Right cardiac atrium (tissue), 5 donors: ENCODE measurements at regions not wholly inside any gene's neighbourhood (a gene's known extent, or its start where the extent isn't known, plus 50 kb on each side); places are given as distances from the start of the nearest gene placed in this dataset.

Experiments used
- ATAC-seq, 2 donors: fragments of 200-7000 bp; cut with Tn5 transposase; one replicate each; pipeline versions ENCODE4 v1.8.0 to v1.9.1; 2020; ENCODE audit warnings: moderate library complexity in 2 of 2, mild to moderate bottlenecking in 1 of 2
- DNase-seq, 3 donors: peaks; one replicate each; pipeline ENCODE4 v3.0.0-alpha.2; 2020
- H3K27ac ChIP-seq: one replicate; pipeline ENCODE4 v1.5.1; 2013; ENCODE audit warnings: mild to moderate bottlenecking, low read length, control low read depth, moderate library complexity
- H3K27me3 ChIP-seq: one replicate; pipeline ENCODE4 v1.6.1; 2013; ENCODE audit not compliant: control insufficient read depth, insufficient read depth
- H3K4me1 ChIP-seq: one replicate; pipeline ENCODE4 v1.6.1; 2013; ENCODE audit warnings: low read length; ENCODE audit not compliant: control insufficient read depth, insufficient read depth
- H3K4me3 ChIP-seq: one replicate; pipeline ENCODE4 v1.5.1; 2013; ENCODE audit warnings: low read length, control low read depth
- H3K9me3 ChIP-seq: one replicate; pipeline ENCODE4 v1.6.1; 2013; ENCODE audit warnings: low read length; ENCODE audit not compliant: control insufficient read depth
- WGBS: extraction: QIAGEN DNeasy Blood & Tissue Kit; methylation state at CpG from one replicate; pipeline ENCODE4 v1.1.7; 2013; 5-methylcytosine and 5-hydroxymethylcytosine counted together
- intact Hi-C, 4 donors: fragments of 100-400 bp; cut with DNase I; formaldehyde crosslinking; loops; one replicate each; pipeline versions ENCODE4 v1.11.0 to v1.14.0; 2022 to 2023
- donor health status: healthy with polysubstance abuse.
- donor health status: DM: no; HTN: yes; CAD: no.
- donor health status: DM: no; HTN: no; CAD: no.
- donor health status: DM: no; HTN: yes; CAD: no; lungs with severe emphysema.
- donor health status: DM: yes; HTN: yes; CAD: no.

DNA sequence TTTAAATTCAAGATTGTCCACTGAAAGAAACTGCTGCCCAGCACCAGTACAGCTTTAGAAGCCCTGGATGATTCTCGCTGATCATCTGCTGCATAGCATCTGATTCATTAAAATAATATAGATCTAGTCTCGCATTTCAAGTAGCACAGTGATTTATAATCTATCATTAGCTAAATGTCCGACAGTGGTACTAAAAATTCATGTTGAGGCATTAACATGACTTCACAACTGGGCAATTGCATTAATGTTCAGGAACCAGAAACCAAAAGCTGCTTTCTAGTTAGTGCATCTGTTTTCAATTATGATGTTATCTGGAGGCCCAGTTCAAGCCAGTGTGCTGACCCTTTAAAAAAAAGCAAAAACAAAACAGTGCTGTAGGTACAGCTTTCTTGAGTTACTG lies 1987.2 kb upstream of the SEL1L start:
- intact Hi-C loops: no loop called here
- ATAC-seq (no peak), DNase-seq (no peak)
- Histone ChIP-seq H3K27me3 (no peaks in the 10 kb centered on the region), H3K27ac (no peak overlapping the region), H3K4me1 (no peaks in the 10 kb centered on the region), H3K9me3 (no peaks in the 10 kb centered on the region), H3K4me3 (no peak overlapping the region)
- WGBS: 71% methylated on average over 3 of the region's 3 CpGs

DNA sequence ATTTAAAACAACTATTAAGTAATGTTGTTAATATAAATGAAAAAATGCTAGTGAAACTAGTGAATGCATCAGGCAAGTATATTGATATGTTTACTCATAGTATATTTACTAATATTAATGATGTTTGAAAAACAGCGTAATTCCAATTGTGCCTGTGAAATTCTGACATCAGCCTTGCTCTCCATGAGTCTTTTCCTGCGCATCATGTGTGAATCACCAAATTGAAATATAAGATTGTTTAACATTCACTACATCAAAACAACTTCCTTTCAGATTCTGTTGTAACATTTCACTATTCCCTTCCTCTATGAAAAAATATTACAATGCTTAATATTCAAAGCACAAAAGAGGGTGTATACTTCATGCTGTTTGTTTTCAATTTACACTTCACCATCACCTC lies 1995.9 kb upstream of the SEL1L start:
- no peak overlapping the region for H3K27ac ChIP-seq
- WGBS: 95% methylated on average over 2 of the region's 2 CpGs
- intact Hi-C loops: no loop called here
- H3K9me3 ChIP-seq: no peaks in the 10 kb centered on the region
- no peak for DNase-seq
- no peaks in the 10 kb centered on the region for H3K27me3 ChIP-seq
- H3K4me3 ChIP-seq: no peak overlapping the region
- ATAC-seq: no peak
- H3K4me1 ChIP-seq: no peaks in the 10 kb centered on the region

DNA sequence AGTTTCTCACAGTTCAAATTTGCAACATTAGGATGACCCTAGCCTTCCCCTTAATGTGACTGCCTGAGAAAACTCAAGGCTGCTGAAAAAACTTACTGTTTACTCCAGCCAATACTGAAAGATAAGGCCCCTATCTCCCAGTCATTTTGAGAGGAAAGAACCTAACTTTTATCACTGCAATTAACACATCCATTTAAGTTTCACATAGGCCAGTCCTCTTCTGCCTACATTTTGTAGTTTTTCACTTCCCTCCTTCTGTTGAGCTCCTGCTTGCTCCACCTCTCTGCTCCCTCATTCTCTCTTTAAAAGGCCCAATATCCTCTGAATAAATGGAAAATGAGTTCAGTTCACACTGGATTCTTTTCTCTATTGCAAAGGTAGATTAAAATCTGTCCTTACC lies 1996.2 kb upstream of the FLRT2 start:
- no peak for DNase-seq
- no peak for ATAC-seq
- H3K27me3 ChIP-seq: no peaks in the 10 kb centered on the region
- intact Hi-C loops: no loop called here
- H3K9me3 ChIP-seq: no peaks in the 10 kb centered on the region
- H3K4me1 ChIP-seq: no peaks in the 10 kb centered on the region
- H3K4me3 ChIP-seq: no peak overlapping the region
- H3K27ac ChIP-seq: no peak overlapping the region

DNA sequence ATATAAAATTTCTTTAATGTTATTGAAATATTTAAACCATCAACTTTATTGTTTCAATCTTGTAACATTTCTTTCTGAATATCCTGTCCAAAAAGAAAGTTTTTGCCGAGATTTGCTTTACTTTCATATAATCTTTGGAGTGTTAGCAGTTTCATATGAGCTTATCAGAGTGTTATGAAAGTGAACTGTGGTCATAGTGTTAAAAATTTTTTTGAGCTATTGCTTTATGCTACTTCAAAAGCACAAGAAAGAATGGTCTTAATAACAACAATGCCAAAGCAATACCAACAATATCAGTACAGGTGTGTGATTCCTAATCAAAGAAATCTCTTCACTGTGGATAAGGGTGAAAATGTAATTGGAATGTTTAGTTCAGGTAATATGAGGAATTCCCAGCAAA lies 1994.9 kb upstream of the FLRT2 start:
- Histone ChIP-seq H3K9me3 (no peaks in the 10 kb centered on the region), H3K27me3 (no peaks in the 10 kb centered on the region), H3K4me1 (no peaks in the 10 kb centered on the region), H3K4me3 (no peak overlapping the region), H3K27ac (no peak overlapping the region)
- intact Hi-C loops: no loop called here
- 24% methylated on average over 1 of the region's 1 CpG for WGBS
- no peak for DNase-seq
- no peak for ATAC-seq

DNA sequence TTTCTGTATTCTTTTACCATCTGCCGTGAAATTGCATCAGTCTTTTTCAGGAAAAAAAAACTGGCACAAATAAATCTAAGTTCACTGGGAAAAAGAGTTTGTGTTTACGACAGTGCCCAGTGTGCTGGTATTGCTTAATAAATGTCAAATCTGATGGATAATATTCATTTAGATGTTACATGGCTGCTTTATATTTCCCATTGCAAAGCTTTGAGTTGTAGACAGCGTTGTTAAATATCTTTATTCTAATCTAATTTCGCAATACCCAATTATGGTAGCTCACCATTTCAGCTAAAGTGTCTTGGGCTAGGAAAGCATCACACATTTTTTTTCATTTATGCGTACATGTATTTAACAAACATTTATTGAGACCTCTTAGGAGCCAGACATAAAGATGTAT lies 1994.5 kb upstream of the FLRT2 start:
- Histone ChIP-seq H3K27me3 (no peaks in the 10 kb centered on the region), H3K9me3 (no peaks in the 10 kb centered on the region), H3K27ac (no peak overlapping the region), H3K4me3 (no peak overlapping the region), H3K4me1 (no peaks in the 10 kb centered on the region)
- ATAC-seq (no peak), DNase-seq (no peak)
- intact Hi-C loops: no loop called here
- WGBS: 89% methylated on average over 5 of the region's 5 CpGs

DNA sequence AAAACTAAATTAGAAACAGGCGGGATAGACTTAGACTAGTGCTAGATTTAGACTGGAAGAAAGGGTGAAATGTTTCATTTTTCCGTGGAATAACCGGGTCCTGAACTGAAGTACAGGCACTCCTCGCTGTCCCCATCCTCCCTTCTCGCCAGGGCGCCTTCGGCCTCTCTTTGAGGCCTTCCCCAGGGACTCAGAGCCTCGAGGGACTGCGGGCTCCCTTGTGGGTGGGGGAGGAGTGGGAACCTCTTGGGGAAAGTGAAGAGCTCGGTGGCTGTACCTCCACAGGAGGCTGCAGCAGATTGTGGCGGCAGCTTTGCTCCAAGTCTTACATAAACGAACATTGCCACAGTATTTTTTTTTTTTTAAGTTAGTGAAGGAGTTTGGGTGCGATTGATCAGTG lies 1988.8 kb upstream of the FLRT2 start:
- Histone ChIP-seq H3K4me1 (no peaks in the 10 kb centered on the region), H3K27ac (no peak overlapping the region), H3K9me3 (no peaks in the 10 kb centered on the region), H3K27me3 (no peaks in the 10 kb centered on the region), H3K4me3 (no peak overlapping the region)
- ATAC-seq: no peak
- DNase-seq: peak in 1 of 3 donors; percentile 27
- 89% methylated on average over 13 of the region's 13 CpGs for WGBS
- intact Hi-C loops: no loop called here

DNA sequence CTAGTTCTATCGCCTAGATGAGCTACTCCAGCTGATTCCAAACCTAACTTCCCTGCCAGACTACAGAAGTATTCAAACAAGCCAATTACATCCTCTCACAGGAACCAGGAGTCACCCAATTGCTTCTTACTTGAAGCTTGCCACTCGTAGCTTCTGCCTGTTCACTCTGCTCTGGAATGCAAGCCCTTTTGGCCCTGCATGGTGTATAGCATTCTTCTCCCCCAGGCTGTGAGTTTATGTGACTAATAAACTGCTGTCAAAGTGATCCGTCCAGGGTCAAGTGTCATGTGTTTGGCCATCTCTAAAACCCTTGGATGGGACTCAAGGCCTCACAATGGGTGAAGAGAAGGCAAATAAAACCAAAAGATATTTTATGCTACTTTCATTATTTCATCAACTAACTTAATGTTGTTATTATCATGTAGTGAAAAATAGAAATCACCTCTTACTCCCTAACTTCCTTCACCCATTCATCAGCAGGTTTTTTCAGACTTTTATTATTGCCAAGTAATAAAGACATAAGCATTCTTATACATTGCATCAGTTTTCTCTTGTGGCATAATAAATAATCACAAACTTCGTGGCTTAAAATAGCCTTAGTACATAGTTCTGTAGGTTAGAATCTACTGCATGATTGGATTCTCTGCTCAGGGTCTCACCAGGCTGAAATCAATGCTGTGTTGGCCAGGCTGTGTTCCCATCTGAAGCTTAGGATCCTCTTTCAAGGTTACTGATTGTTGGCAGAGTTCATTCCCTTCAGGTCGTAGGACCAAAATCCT lies 1981.7 kb upstream of the FLRT2 start:
- H3K27me3 ChIP-seq: no peaks in the 10 kb centered on the region
- intact Hi-C loops: no loop called here
- no peak overlapping the region for H3K4me3 ChIP-seq
- 53% methylated on average over 5 of the region's 5 CpGs for WGBS
- H3K4me1 ChIP-seq: no peaks in the 10 kb centered on the region
- no peak overlapping the region for H3K27ac ChIP-seq
- ATAC-seq: no peak
- DNase-seq: no peak
- no peaks in the 10 kb centered on the region for H3K9me3 ChIP-seq

DNA sequence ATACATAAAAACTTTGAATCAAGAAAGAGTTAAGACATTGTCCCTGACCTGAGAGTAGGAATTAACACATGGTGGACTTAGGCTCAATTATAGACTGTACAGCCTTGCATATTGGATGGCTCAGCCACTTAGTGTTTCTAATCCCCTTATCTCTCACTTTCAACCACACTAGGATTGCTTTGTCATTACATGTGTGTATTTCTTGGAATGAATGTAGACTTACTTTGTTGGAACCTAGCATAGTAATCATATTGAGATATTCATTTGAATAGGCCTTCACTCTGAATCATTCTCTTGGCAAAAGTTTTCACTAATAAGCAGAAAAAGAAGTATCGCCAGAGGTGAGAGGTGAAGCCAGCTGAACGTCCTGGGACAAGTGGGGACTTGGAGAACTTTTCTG lies 1973.9 kb upstream of the FLRT2 start:
- no peaks in the 10 kb centered on the region for H3K9me3 ChIP-seq
- H3K4me1 ChIP-seq: no peaks in the 10 kb centered on the region
- no peak overlapping the region for H3K27ac ChIP-seq
- ATAC-seq (no peak), DNase-seq (no peak)
- WGBS: 50% methylated on average over 2 of the region's 2 CpGs
- H3K4me3 ChIP-seq: no peak overlapping the region
- H3K27me3 ChIP-seq: no peaks in the 10 kb centered on the region
- intact Hi-C loops: no loop called here

DNA sequence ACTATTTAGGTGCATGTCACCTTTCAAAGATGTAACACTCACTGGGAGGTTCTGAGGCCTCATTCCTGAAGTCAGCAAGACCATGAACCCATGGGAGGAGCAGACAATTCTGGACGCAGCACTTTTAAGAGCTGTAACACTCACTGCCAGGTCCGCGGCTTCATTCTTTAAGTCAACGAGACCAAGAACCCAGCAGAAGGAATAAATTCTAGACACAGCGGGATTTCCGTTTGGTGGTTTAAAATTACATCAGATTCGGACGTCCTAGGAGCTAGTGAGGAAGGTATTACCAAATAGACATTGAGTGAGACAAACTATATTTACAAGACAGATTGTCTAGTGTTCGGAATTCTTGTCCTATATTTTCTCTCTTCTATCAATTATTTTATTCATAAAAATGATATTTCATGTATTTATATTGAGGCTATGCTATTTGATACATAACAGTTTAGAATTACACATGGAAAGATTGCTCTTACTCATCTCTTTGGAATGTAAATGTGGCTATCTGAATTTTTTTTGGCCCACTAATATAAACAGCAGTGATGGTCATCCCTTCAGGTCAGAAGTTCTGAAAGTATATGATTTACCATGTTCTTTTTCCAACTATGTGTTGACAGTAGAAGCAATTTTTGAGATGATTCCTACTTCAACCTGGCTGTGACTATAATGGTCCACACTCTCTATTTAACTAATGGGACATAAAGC lies 1973.0 kb upstream of the FLRT2 start:
- Histone ChIP-seq H3K9me3 (no peaks in the 10 kb centered on the region), H3K4me1 (no peaks in the 10 kb centered on the region), H3K27me3 (no peaks in the 10 kb centered on the region), H3K27ac (no peak overlapping the region), H3K4me3 (no peak overlapping the region)
- intact Hi-C loops: no loop called here
- WGBS: 95% methylated on average over 9 of the region's 9 CpGs
- DNase-seq (no peak), ATAC-seq (no peak)

DNA sequence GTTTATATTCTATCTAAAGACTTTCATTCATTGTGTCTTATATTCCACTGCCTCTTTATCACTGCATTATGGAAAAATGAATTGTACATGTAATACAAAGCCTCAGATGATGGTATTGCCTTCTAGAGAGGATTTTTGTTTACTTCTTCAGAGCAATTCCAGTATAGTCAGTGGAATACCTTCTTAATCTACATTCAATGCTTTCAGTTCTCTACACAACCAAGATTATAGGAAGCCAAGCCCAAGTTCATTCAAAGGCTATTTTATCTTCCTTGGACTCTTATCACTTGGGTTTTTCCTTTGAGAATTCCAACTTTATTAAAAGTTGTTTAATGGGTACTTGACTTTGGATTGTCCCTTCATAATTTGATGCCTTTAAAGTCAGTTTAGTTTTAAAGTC lies 1971.0 kb upstream of the FLRT2 start:
- intact Hi-C loops: no loop called here
- Histone ChIP-seq H3K9me3 (no peaks in the 10 kb centered on the region), H3K4me1 (no peaks in the 10 kb centered on the region), H3K4me3 (no peak overlapping the region), H3K27me3 (no peaks in the 10 kb centered on the region), H3K27ac (no peak overlapping the region)
- DNase-seq: no peak
- no peak for ATAC-seq

DNA sequence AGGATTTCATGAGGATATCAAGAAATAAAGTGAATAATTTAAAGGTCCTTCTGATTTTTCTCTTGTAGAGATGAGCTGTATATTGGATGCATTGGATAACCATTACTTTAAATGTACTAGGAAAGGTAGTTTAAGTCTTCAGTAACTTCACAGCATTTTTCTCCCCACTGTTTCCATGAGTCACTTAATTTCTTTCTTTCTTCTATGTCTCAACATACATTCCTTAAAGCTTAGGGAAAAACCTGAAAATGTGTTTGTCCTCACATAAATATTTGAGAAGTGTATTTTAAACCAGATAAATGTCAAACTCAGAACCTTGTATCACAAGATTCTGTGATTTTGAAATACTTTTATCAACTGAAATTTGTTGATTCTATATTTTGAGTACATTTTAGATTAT lies 1970.2 kb upstream of the FLRT2 start:
- Histone ChIP-seq H3K4me3 (no peak overlapping the region), H3K27ac (no peak overlapping the region), H3K4me1 (no peaks in the 10 kb centered on the region), H3K9me3 (no peaks in the 10 kb centered on the region), H3K27me3 (no peaks in the 10 kb centered on the region)
- intact Hi-C loops: no loop called here
- no peak for ATAC-seq
- no peak for DNase-seq

DNA sequence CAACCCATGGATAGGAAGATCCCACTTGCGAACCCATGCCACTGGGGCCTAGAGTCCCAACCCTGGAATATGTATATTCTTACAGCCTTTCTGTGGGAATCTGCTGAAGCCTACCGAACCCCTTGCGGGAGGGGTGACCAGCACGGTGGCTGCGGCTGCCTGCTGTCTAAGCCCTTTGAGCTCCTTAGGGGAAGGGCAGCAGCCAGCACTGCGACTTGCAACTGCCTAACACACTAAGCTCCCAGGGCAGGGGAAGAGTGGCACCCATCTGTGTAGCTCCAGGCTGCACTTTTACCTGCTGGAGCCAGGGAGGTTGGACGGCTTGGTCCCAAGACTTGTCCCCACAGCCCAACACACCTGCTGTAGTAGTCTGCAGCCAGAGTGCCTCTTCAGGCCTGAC lies 1968.7 kb upstream of the FLRT2 start:
- Histone ChIP-seq H3K27ac (no peak overlapping the region), H3K4me3 (no peak overlapping the region), H3K9me3 (no peaks in the 10 kb centered on the region), H3K4me1 (no peaks in the 10 kb centered on the region), H3K27me3 (no peaks in the 10 kb centered on the region)
- intact Hi-C loops: no loop called here
- 86% methylated on average over 7 of the region's 7 CpGs for WGBS
- DNase-seq (peak in 1 of 3 donors; percentile 14), ATAC-seq (no peak)
